PC-3 (cell line): ENCODE measurements at regions not wholly inside any gene's neighbourhood (a gene's known extent, or its start where the extent isn't known, plus 50 kb on each side); places are given as distances from the start of the nearest gene placed in this dataset.
"Not testable (repeated sequence)": the region's sequence is repeated elsewhere in the genome, so short reads cannot be mapped to it uniquely, and the experiment has no call there.

Experiments used
- ATAC-seq: fragments of 200-7000 bp; cut with Tn5 transposase; 2 replicates; pipeline ENCODE4 v1.9.1; 2020; ENCODE audit warnings: mild to moderate bottlenecking, moderate library complexity
- BruUV-seq: library from RNA; stranded (reverse); fragments of 400-500 nt; replicated peaks from 2 replicates; lab custom pipeline; 2021; lab: Mats Ljungman, UMichigan
- CTCF ChIA-PET: fragments of 300-600 bp; sonication (Branson Sonifier 250); formaldehyde crosslinking; loops from one replicate; lab custom pipeline; 2022; ENCODE audit warnings: antibody characterized with exemption; lab: Charles Lee
- POLR2A ChIA-PET: fragments of 300-600 bp; sonication (Branson Sonifier 250); formaldehyde crosslinking; loops from one replicate; lab custom pipeline; 2022; ENCODE audit warnings: antibody characterized with exemption; ENCODE audit not compliant: unreplicated experiment; lab: Charles Lee
- DNase-seq: peaks from one replicate; pipeline ENCODE4 v3.0.0-alpha.2; 2015
- H2AFZ ChIP-seq: fragments of 300-600 bp; sonication (generic); 2 replicates; pipeline ENCODE4 v1.6.0; 2016; ENCODE audit warnings: antibody characterized with exemption, low read length
- H3F3A ChIP-seq: fragments of 300-600 bp; sonication (generic); one replicate; pipeline ENCODE4 v1.6.0; 2017; ENCODE audit warnings: antibody characterized with exemption, low read length, control low read depth, mild to moderate bottlenecking; ENCODE audit not compliant: unreplicated experiment
- H3K27ac ChIP-seq: fragments of 300-600 bp; sonication (generic); 2 replicates; pipeline ENCODE4 v1.5.1; 2016; ENCODE audit warnings: mild to moderate bottlenecking, low read length
- H3K27me3 ChIP-seq: fragments of 300-600 bp; sonication (generic); 2 replicates; pipeline ENCODE4 v1.6.1; 2016; ENCODE audit warnings: low read length, mixed read lengths
- H3K36me3 ChIP-seq: fragments of 300-600 bp; sonication (generic); 2 replicates; pipeline ENCODE4 v1.6.1; 2016; ENCODE audit warnings: low read depth, mixed run types, low read length, mixed read lengths
- H3K4me1 ChIP-seq: fragments of 300-600 bp; sonication (generic); 2 replicates; pipeline ENCODE4 v1.5.1; 2016; ENCODE audit warnings: low read length; ENCODE audit not compliant: insufficient read depth
- H3K4me2 ChIP-seq: fragments of 300-600 bp; sonication (generic); 2 replicates; pipeline ENCODE4 v1.6.0; 2016; ENCODE audit warnings: low read length
- H3K4me3 ChIP-seq: fragments of 300-600 bp; sonication (generic); 2 replicates; pipeline ENCODE4 v1.5.1; 2016; ENCODE audit warnings: mild to moderate bottlenecking, low read length, mixed read lengths
- H3K79me2 ChIP-seq: fragments of 300-600 bp; sonication (generic); 2 replicates; pipeline ENCODE4 v1.6.1; 2017; ENCODE audit warnings: low read length, mixed read lengths
- H3K9ac ChIP-seq: fragments of 300-600 bp; sonication (generic); 2 replicates; pipeline ENCODE4 v1.6.0; 2016; ENCODE audit warnings: mild to moderate bottlenecking, low read length
- H3K9me2 ChIP-seq: fragments of 300-600 bp; sonication (generic); replicated peaks from 2 replicates; pipeline ENCODE4 v1.6.1; 2016; ENCODE audit warnings: mixed run types, low read length, mixed read lengths
- H3K9me3 ChIP-seq: fragments of 300-600 bp; sonication (generic); 2 replicates; pipeline ENCODE4 v1.6.1; 2016; ENCODE audit warnings: low read length, mixed read lengths
- H4K20me1 ChIP-seq: fragments of 300-600 bp; sonication (generic); 2 replicates; pipeline ENCODE4 v1.6.1; 2016; ENCODE audit warnings: low read length, mixed read lengths
- EZH2 ChIP-seq: fragments of 300-600 bp; sonication (generic); IDR thresholded peaks from one replicate; pipeline ENCODE4 v1.6.1; 2017; ENCODE audit warnings: antibody characterized with exemption, mild to moderate bottlenecking, low read length; ENCODE audit not compliant: unreplicated experiment
- EZH2phosphoT487 ChIP-seq: fragments of 300-600 bp; sonication (generic); IDR thresholded peaks from 2 replicates; pipeline ENCODE4 v1.6.1; 2018; ENCODE audit warnings: mild to moderate bottlenecking, antibody characterized with exemption, low read length, borderline replicate concordance
- intact Hi-C: fragments of 100-400 bp; cut with micrococcal nuclease; formaldehyde crosslinking; loops from 2 replicates; pipeline ENCODE4 v1.9.0; 2023
- TF ChIP-seq, protein P1 (sequence below): fragments of 300-600 bp; sonication (generic); conservative IDR thresholded peaks from 2 replicates; pipeline ENCODE4 v1.5.1; 2017; ENCODE audit warnings: antibody characterized with exemption, low read depth, mild to moderate bottlenecking, low read length

DNA sequence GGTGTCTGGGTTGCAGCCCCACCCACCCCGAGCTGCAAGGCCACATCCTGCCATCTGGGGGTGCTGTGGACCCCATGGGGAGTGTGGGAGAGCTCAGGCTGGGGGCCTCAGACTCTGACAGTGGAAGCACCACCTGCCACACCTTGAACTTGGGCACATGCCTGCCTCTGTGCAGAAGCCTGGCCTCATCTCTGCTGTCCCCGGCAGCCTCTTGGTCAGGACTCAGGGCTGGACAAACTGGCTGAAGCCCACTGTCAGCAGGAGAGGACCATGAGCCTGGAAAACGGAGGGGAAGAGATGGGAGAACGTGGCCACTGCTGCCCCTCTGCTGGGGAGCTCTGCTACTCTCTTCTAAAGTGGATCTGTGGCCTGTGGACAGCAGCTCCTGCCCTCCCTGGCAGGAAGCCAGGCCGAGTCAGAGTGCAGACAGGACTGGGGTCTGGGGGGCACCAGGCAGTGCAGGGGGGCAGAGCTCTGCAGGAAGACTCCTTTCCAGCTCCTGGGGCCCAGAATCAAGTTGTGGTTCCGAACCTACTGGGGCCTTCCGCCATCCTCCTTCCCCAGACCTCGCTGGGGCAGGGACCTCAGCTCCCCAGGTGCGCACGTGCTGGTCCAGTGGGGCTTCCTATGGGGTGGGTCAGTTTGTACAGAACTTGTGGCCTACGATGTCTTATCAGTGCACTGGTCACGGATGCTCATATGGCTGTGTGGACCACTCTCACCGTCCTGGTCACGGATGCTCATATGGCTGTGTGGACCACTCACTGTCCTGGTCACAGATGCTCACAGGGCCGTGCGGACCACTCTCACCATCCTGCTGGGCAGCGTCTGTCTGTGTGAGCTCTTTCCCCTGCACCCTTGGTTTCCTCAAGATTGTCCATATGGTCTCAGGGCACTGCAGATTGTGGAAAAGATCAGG, 207.7 kb downstream of the LAT start:
- H3K4me1 ChIP-seq: no peaks in the 10 kb centered on the region
- H3K27ac ChIP-seq: no peak overlapping the region
- TF ChIP-seq, protein P1, sequence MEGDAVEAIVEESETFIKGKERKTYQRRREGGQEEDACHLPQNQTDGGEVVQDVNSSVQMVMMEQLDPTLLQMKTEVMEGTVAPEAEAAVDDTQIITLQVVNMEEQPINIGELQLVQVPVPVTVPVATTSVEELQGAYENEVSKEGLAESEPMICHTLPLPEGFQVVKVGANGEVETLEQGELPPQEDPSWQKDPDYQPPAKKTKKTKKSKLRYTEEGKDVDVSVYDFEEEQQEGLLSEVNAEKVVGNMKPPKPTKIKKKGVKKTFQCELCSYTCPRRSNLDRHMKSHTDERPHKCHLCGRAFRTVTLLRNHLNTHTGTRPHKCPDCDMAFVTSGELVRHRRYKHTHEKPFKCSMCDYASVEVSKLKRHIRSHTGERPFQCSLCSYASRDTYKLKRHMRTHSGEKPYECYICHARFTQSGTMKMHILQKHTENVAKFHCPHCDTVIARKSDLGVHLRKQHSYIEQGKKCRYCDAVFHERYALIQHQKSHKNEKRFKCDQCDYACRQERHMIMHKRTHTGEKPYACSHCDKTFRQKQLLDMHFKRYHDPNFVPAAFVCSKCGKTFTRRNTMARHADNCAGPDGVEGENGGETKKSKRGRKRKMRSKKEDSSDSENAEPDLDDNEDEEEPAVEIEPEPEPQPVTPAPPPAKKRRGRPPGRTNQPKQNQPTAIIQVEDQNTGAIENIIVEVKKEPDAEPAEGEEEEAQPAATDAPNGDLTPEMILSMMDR: no peak
- TF ChIP-seq EZH2 (no peak), EZH2phosphoT487 (no peak)
- H3K79me2 ChIP-seq: no peaks in the 10 kb centered on the region
- DNase-seq (no peak), ATAC-seq (no peak)
- ChIA-PET POLR2A (no interaction called here), CTCF (no interaction called here)
- H3K9ac ChIP-seq: no peak overlapping the region
- H3K4me3 ChIP-seq: no peak overlapping the region
- no peaks in the 10 kb centered on the region for H3K9me2 ChIP-seq
- no peaks in the 10 kb centered on the region for H3K9me3 ChIP-seq
- no peaks in the 10 kb centered on the region for H3K27me3 ChIP-seq
- no peaks in the 10 kb centered on the region for H3F3A ChIP-seq
- no peaks in the 10 kb centered on the region for H3K36me3 ChIP-seq
- no TSS peak for BruUV-seq
- H4K20me1 ChIP-seq: no peaks in the 10 kb centered on the region
- intact Hi-C loops: no loop called here
- no peak overlapping the region for H3K4me2 ChIP-seq
- no peak overlapping the region for H2AFZ ChIP-seq

DNA sequence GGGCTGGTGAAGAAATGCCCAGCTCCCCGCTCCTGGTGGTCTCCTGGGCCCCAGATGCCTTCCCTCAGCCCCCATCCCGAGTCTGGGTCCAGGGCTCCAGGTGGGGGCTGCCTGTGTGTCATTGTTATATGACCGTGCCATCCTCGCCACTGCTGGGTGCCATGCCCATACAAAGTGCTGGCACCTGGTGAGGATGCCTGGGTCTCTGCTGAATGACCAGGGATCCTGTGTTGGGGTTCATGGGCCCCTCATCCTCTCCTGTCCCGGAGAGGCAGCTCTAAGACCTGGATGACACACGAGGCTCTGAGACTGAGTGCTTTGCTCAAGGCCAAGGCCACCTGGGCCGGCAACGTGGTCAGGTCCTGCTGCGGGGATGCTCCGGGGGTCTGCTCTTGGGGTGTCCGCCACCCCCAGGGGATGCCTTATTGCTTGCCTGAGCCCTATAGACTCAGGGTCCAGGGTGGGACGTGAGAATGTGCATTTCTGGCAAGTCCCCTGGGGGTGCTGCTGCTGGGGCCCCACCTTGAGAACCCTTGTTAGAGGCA, 206.9 kb downstream of the LAT start:
- H3F3A ChIP-seq, POLR2A ChIA-PET, H2AFZ ChIP-seq, H3K79me2 ChIP-seq, intact Hi-C loops, DNase-seq, CTCF ChIA-PET, H3K4me2 ChIP-seq, H3K4me1 ChIP-seq, H3K9me3 ChIP-seq, ATAC-seq, H3K27me3 ChIP-seq, H3K4me3 ChIP-seq, H3K9me2 ChIP-seq, H3K9ac ChIP-seq, H3K36me3 ChIP-seq, H4K20me1 ChIP-seq, H3K27ac ChIP-seq, BruUV-seq: not testable (repeated sequence)

DNA sequence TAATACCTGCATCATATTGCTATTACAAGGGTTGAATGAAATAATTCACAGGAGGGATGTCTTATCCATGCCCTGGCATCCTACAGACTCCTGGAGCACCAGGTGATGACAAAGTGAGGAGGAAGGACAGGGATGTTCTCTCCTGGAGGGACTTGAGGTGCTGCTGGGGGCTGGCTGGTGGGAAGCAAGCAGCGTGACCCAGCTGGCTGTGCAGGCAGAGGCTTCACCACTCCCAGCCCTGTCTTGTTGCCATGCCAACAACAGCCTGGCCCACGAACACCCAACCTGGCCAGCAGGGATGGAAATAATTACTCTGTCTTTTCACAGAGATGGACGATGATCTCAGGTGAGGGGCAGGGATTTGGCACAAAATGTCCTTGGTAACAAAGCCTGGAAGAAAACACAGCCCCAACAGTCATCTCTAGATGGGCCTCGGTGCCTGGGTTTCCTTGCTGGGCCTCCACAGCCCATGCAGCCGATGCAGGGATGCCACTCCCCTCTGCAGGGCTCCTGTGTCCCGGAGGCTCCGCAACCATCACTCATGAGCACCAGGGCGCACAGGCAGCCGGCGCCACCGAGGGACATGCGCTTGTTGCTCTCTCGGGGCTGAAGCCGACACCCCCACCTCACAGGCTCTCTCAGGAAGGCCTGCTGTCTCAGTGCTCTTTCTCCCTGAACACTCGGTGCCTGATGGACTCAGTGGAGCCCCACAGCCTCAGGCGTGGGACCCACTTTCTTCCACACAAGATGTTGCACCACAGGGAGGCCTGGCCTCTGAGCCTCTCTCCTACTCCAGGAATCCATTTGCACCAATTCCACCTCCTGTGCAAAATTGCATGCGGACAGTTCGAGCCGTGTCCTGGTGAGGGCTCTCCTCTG, 205.9 kb downstream of the LAT start:
- H3K36me3 ChIP-seq, H3K27ac ChIP-seq, H3F3A ChIP-seq, H4K20me1 ChIP-seq, POLR2A ChIA-PET, H3K9me2 ChIP-seq, DNase-seq, intact Hi-C loops, H3K79me2 ChIP-seq, H3K4me3 ChIP-seq, CTCF ChIA-PET, H2AFZ ChIP-seq, BruUV-seq, H3K4me1 ChIP-seq, H3K9ac ChIP-seq, H3K27me3 ChIP-seq, H3K9me3 ChIP-seq, ATAC-seq, H3K4me2 ChIP-seq: not testable (repeated sequence)

DNA sequence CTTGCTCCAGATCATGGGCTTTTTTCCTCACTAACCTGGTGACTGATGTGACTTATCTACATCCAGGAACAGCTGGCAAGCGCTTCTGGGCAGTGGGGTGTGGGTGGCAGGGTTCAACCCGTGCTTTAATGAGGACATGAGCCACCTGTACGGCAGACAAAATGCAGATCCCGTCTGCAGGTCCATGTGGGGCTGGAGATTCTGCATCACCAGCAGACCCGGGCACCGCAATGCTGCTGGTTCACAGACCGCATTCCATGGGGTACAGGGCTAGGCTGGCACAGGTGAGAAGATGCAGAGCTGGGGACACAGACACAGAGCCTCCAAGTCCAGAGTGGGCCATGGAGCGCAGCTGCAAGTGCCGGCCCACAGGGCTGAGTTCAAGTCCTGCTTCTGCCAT, 204.0 kb downstream of the LAT start:
- POLR2A ChIA-PET, H3K9me3 ChIP-seq, H3K9ac ChIP-seq, H4K20me1 ChIP-seq, CTCF ChIA-PET, H3K27ac ChIP-seq, H3K4me3 ChIP-seq, H3K27me3 ChIP-seq, H3K36me3 ChIP-seq, intact Hi-C loops, BruUV-seq, H3F3A ChIP-seq, ATAC-seq, H3K9me2 ChIP-seq, H3K4me2 ChIP-seq, H2AFZ ChIP-seq, DNase-seq, H3K79me2 ChIP-seq, H3K4me1 ChIP-seq: not testable (repeated sequence)

DNA sequence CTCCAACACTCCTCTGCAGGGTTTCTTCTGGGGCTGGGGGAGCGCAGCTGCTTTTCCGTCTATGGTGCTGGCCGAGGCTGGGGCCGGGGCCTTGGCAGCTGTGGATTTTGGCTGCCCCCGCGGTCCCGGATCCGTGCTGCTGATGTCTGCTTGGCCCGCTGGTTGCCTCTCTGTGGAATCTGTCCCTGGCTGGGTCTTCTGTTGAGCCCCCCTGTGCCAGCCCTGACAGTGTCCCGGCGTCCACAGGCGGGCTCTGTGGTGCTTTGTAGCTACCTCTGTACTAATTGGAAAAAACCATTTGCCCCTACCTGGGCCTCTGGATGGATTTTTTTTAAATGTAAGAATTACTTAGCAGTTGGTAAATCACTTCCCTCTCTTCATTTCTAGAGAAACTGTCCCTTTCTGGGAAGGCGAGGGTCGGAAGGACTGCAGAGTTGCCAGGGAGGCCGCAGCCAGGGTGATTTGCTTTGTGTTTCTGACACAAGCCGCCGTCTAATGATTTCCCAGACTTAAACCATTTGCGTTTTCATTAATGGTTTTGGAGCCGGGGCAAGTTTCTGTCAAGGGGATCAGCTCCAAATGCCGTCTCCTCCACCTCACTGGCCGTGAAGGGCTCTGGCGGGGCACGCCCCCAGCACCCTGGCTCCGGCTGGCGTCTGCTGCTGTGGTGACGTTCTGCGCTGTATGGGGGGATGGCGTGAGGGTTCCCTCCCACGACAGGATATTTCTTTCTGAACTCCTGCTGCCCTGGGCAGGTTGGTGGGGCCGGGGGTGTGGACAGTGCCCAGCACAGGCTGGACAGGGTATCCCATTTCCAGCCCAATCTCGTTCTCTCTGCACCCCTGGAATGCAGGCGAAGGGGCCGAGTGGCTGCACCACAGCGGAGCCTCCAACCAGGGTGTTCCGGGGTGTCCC, 201.7 kb downstream of the LAT start:
- ATAC-seq, H3K27ac ChIP-seq, H3K9me2 ChIP-seq, H3K4me3 ChIP-seq, CTCF ChIA-PET, H3K9me3 ChIP-seq, intact Hi-C loops, H3F3A ChIP-seq, H2AFZ ChIP-seq, H3K36me3 ChIP-seq, H3K4me2 ChIP-seq, H3K9ac ChIP-seq, DNase-seq, BruUV-seq, H3K4me1 ChIP-seq, H4K20me1 ChIP-seq, H3K79me2 ChIP-seq, POLR2A ChIA-PET, H3K27me3 ChIP-seq: not testable (repeated sequence)
